ENCODE measurements at regions not wholly inside any gene's neighbourhood (a gene's known extent, or its start where the extent isn't known, plus 50 kb on each side); places are given as distances from the start of the nearest gene placed in this dataset.

- DNase-seq (ENCODE audit: low read depth), result no peak
- H3K4me3 ChIP-seq (ENCODE audit: low read length), result no peak overlapping the region
- no peak for TF ChIP-seq CTCF (conservative IDR thresholded peaks at IDR 0.05; ENCODE audit: low read depth, low read length)
Measured at GRCh38 chr1:168863772-168864171, 134.8 kb upstream of the DPT start.

GRCh38 chr1:168864266-168864665 is 135.3 kb upstream of the DPT start:
- H3K4me3 ChIP-seq (ENCODE audit: low read length), result no peak overlapping the region
- TF ChIP-seq CTCF (conservative IDR thresholded peaks at IDR 0.05; ENCODE audit: low read depth, low read length), result no peak
- no peak for DNase-seq (ENCODE audit: low read depth)

GRCh38 chr1:168865850-168866620 is 137.0 kb upstream of the DPT start:
- DNase-seq (ENCODE audit: low read depth), result no peak
- TF ChIP-seq CTCF (conservative IDR thresholded peaks at IDR 0.05; ENCODE audit: low read depth, low read length), result no peak

GRCh38 chr1:168867941-168868634 is 139.1 kb upstream of the DPT start:
- DNase-seq (ENCODE audit: low read depth), result no peak
- H3K4me3 ChIP-seq (ENCODE audit: low read length), result no peak overlapping the region
- no peak for TF ChIP-seq CTCF (conservative IDR thresholded peaks at IDR 0.05; ENCODE audit: low read depth, low read length)

More at GRCh38 chr1:168865850-168866620, 137.0 kb upstream of the DPT start:
- H3K4me3 ChIP-seq (ENCODE audit: low read length), result no peak overlapping the region

GRCh38 chr1:168871531-168871930 is 142.5 kb upstream of the DPT start:
- H3K4me3 ChIP-seq (ENCODE audit: low read length), result no peak overlapping the region
- TF ChIP-seq CTCF (conservative IDR thresholded peaks at IDR 0.05; ENCODE audit: low read depth, low read length), result no peak
- no peak for DNase-seq (ENCODE audit: low read depth)

GRCh38 chr1:168875831-168876230 is 146.8 kb upstream of the DPT start:
- TF ChIP-seq CTCF (conservative IDR thresholded peaks at IDR 0.05; ENCODE audit: low read depth, low read length), result no peak
- H3K4me3 ChIP-seq (ENCODE audit: low read length), result no peak overlapping the region
- no peak for DNase-seq (ENCODE audit: low read depth)

- no peak overlapping the region for H3K4me3 ChIP-seq (ENCODE audit: low read length)
- no peak for TF ChIP-seq CTCF (conservative IDR thresholded peaks at IDR 0.05; ENCODE audit: low read depth, low read length)
- no peak for DNase-seq (ENCODE audit: low read depth)
Measured at GRCh38 chr1:168876830-168877229, 147.8 kb upstream of the DPT start.
